B cell (primary cell): ENCODE measurements at regions not wholly inside any gene's neighbourhood (a gene's known extent, or its start where the extent isn't known, plus 50 kb on each side); places are given as distances from the start of the nearest gene placed in this dataset.

Experiments used
- EZH2 ChIP-seq: IDR thresholded peaks from 2 replicates; pipeline ENCODE4 v1.6.1; 2012; ENCODE audit warnings: borderline replicate concordance, low read depth, mild to moderate bottlenecking, moderate library complexity, low read length; ENCODE audit not compliant: insufficient read depth, poor library complexity, severe bottlenecking
- TF ChIP-seq, protein P1 (sequence below): fragments of 200-600 bp; IDR thresholded peaks from one replicate; pipeline ENCODE4 v1.8.0; 2022; ENCODE audit warnings: antibody characterized with exemption, mild to moderate bottlenecking

DNA sequence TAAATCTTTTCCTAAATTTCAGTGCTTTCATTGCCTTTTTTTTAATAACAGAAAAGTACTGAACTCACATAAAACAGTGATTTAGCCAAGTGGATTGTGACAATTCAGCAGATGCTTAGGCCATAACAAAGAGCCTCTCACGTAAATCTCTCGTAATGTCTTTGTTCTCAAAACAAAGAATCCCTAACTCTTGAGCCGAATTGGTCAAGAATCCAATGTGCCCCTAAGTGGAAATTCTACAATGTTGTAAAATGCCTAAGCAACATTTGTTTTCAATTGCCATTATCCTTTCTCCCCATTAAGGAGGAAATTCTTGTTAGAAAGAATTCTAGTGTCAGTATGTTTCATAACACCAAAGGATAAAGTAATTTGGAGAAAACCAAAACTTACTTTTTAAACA, 235.7 kb upstream of the THBS1 start:
- TF ChIP-seq, protein P1, sequence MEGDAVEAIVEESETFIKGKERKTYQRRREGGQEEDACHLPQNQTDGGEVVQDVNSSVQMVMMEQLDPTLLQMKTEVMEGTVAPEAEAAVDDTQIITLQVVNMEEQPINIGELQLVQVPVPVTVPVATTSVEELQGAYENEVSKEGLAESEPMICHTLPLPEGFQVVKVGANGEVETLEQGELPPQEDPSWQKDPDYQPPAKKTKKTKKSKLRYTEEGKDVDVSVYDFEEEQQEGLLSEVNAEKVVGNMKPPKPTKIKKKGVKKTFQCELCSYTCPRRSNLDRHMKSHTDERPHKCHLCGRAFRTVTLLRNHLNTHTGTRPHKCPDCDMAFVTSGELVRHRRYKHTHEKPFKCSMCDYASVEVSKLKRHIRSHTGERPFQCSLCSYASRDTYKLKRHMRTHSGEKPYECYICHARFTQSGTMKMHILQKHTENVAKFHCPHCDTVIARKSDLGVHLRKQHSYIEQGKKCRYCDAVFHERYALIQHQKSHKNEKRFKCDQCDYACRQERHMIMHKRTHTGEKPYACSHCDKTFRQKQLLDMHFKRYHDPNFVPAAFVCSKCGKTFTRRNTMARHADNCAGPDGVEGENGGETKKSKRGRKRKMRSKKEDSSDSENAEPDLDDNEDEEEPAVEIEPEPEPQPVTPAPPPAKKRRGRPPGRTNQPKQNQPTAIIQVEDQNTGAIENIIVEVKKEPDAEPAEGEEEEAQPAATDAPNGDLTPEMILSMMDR: no peak
- no peak for TF ChIP-seq EZH2
